Fibroblast of lung (primary cell): ENCODE measurements at regions not wholly inside any gene's neighbourhood (a gene's known extent, or its start where the extent isn't known, plus 50 kb on each side); places are given as distances from the start of the nearest gene placed in this dataset.

Experiments used
- DNase-seq, 2 donors: peaks; one replicate each; pipeline versions ENCODE4 v3.0.0 to v3.0.0-alpha.2; 2010; ENCODE audit warnings: low read depth in 2 of 2
- H2AFZ ChIP-seq: 2 replicates; pipeline ENCODE4 v1.5.1; 2012; ENCODE audit warnings: low read length, control low read depth, inconsistent platforms
- H3K27ac ChIP-seq: 2 replicates; pipeline ENCODE4 v1.5.1; 2011; ENCODE audit warnings: low read length, control low read depth; ENCODE audit not compliant: insufficient read depth
- H3K27me3 ChIP-seq: 2 replicates; pipeline ENCODE4 v1.5.1; 2011; ENCODE audit warnings: mild to moderate bottlenecking, low read length; ENCODE audit not compliant: control insufficient read depth, insufficient read depth
- H3K36me3 ChIP-seq: 2 replicates; pipeline ENCODE4 v1.5.1; 2011; ENCODE audit warnings: low read length; ENCODE audit not compliant: control insufficient read depth, insufficient read depth
- H3K4me1 ChIP-seq: 2 replicates; pipeline ENCODE4 v1.5.1; 2011; ENCODE audit warnings: low read length; ENCODE audit not compliant: control insufficient read depth, insufficient read depth; ENCODE audit errors: extremely low read depth
- H3K4me2 ChIP-seq: 2 replicates; pipeline ENCODE4 v1.5.1; 2011; ENCODE audit warnings: low read length, control low read depth; ENCODE audit not compliant: insufficient read depth; ENCODE audit errors: extremely low read depth
- H3K4me3 ChIP-seq, 4 experiments: fragments of 200-600 bp in 1 of 4; sonication (generic) in 1 of 4; replicated peaks in 1 of 4; 2 replicates each; pipeline ENCODE4 v1.5.1; 2011 to 2016; ENCODE audit warnings: low read length in 4 of 4, low read depth in 3 of 4, mild to moderate bottlenecking in 3 of 4, control low read depth in 2 of 4, inconsistent platforms in 1 of 4, mixed read lengths in 1 of 4; ENCODE audit not compliant: insufficient read depth in 1 of 4; ENCODE audit errors: control extremely low read depth in 1 of 4
- H3K79me2 ChIP-seq: 2 replicates; pipeline ENCODE4 v1.5.1; 2012; ENCODE audit warnings: mild to moderate bottlenecking, low read length, inconsistent platforms; ENCODE audit not compliant: control insufficient read depth, insufficient read depth
- H3K9ac ChIP-seq: 2 replicates; pipeline ENCODE4 v1.5.1; 2011; ENCODE audit warnings: mild to moderate bottlenecking, low read length, control low read depth; ENCODE audit not compliant: insufficient read depth
- H3K9me3 ChIP-seq: 2 replicates; pipeline ENCODE4 v1.5.1; 2012; ENCODE audit warnings: low read depth, low read length; ENCODE audit not compliant: control insufficient read depth, insufficient read depth
- H4K20me1 ChIP-seq: 2 replicates; pipeline ENCODE4 v1.5.1; 2011; ENCODE audit warnings: low read length; ENCODE audit not compliant: control insufficient read depth, insufficient read depth; ENCODE audit errors: extremely low read depth
- EZH2 ChIP-seq: IDR thresholded peaks from 2 replicates; pipeline ENCODE4 v1.5.1; 2012; ENCODE audit warnings: low read length, control low read depth, mild to moderate bottlenecking; ENCODE audit errors: missing control alignments
- TF ChIP-seq, protein P1 (sequence below), 2 donors: IDR thresholded peaks in 1 of 2; conservative IDR thresholded peaks in 1 of 2; 1 replicate in 1 of 2; 2 replicates in 1 of 2; pipeline ENCODE4 v1.5.1; 2011 to 2012; ENCODE audit warnings: low read length in 2 of 2, control low read depth in 1 of 2, inconsistent platforms in 1 of 2, low read depth in 1 of 2, mild to moderate bottlenecking in 1 of 2

DNA sequence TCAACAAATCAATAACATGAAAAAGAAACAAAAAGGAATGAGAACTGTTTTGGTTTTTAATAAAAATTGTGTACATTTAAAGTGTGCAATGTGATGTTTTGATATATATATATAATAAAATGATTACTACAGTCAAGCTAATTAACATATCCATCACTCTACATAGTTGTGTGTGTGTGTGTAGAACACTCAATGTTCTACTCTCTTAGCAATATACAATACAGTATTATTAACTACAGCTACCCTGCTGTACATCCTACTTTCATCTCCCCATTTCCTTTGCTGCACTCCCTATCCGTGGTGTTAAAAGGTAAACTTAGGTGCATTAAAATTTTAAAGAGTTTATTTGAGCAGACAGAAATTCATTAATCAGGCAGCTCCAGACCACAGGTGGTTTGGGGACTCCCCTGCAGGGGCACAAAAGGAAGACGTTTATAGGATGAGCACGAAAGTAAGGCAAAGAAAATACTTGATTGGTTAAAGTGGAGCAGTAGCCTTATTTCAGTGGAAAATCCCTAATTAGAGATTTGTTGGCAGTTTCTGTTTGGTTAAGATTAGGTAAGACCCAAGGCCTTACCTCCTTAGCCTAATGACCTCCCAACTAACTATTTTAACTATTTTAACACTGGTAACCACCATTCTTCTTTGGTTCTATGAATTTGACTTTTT is 61.8 kb upstream of the SNRK start:
- DNase-seq, result no peak
- Histone ChIP-seq H3K27ac (no peak overlapping the region), H3K4me2 (no peak overlapping the region), H3K9ac (no peak overlapping the region), H2AFZ (no peak overlapping the region), H3K27me3 (no peaks in the 10 kb centered on the region), H3K4me3 (no peak overlapping the region), H3K79me2 (no peaks in the 10 kb centered on the region), H3K9me3 (no peaks in the 10 kb centered on the region), H3K36me3 (no peaks in the 10 kb centered on the region), H3K4me1 (no peaks in the 10 kb centered on the region), H4K20me1 (no peaks in the 10 kb centered on the region)
- TF ChIP-seq, protein P1, sequence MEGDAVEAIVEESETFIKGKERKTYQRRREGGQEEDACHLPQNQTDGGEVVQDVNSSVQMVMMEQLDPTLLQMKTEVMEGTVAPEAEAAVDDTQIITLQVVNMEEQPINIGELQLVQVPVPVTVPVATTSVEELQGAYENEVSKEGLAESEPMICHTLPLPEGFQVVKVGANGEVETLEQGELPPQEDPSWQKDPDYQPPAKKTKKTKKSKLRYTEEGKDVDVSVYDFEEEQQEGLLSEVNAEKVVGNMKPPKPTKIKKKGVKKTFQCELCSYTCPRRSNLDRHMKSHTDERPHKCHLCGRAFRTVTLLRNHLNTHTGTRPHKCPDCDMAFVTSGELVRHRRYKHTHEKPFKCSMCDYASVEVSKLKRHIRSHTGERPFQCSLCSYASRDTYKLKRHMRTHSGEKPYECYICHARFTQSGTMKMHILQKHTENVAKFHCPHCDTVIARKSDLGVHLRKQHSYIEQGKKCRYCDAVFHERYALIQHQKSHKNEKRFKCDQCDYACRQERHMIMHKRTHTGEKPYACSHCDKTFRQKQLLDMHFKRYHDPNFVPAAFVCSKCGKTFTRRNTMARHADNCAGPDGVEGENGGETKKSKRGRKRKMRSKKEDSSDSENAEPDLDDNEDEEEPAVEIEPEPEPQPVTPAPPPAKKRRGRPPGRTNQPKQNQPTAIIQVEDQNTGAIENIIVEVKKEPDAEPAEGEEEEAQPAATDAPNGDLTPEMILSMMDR (conservative IDR thresholded peaks at IDR 0.05 in 1 of 2, IDR thresholded peaks at IDR 0.05 in 1 of 2; ENCODE audit: low read depth in 1 of 2, low read length in 2 of 2), result no peak

DNA sequence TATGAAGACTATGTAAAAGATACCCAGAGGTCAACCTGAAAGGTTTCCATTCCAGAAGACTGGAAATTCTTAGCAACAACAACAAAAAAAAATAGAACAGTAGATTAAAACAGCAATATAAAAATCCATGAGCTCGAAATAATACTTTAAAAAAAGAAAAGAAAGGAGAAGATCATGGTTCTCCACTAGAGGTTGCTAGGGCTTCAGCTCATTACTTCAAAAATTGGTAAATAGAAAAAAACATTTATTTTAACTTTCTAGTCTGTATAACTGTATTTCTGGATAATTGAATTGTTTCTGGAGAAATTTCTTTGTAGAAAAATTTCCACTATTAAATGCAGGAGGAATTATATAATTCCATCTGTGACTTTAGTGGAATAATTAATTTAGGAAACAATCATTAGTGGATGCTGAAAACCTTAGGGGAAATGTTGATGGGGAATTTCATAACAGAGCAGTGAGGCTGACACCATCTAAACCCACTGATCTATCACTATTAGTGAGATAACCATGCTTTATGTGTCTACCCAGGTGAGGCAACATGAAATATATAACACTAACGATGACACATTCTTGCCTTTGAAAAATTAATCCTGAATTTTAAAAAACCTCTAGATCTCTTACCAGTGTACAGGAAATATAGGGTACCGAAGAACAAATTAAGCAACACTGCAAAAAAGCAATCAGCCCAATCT is 62.5 kb upstream of the SNRK start:
- DNase-seq, result peak in 1 of 2 donors; percentile 53
- no peak overlapping the region for H3K4me2 ChIP-seq
- H3K36me3 ChIP-seq, result no peaks in the 10 kb centered on the region
- no peak for TF ChIP-seq EZH2
- TF ChIP-seq, protein P1 (conservative IDR thresholded peaks at IDR 0.05 in 1 of 2, IDR thresholded peaks at IDR 0.05 in 1 of 2; ENCODE audit: low read depth in 1 of 2, low read length in 2 of 2), result peak; percentile 39 to 57
- H3K27me3 ChIP-seq, result no peaks in the 10 kb centered on the region
- H3K27ac ChIP-seq, result no peak overlapping the region
- no peak overlapping the region for H3K4me3 ChIP-seq
- no peaks in the 10 kb centered on the region for H3K4me1 ChIP-seq
- no peaks in the 10 kb centered on the region for H3K79me2 ChIP-seq
- H2AFZ ChIP-seq, result no peak overlapping the region
- H3K9ac ChIP-seq, result no peak overlapping the region
- H3K9me3 ChIP-seq, result no peaks in the 10 kb centered on the region
- H4K20me1 ChIP-seq, result no peaks in the 10 kb centered on the region

DNA sequence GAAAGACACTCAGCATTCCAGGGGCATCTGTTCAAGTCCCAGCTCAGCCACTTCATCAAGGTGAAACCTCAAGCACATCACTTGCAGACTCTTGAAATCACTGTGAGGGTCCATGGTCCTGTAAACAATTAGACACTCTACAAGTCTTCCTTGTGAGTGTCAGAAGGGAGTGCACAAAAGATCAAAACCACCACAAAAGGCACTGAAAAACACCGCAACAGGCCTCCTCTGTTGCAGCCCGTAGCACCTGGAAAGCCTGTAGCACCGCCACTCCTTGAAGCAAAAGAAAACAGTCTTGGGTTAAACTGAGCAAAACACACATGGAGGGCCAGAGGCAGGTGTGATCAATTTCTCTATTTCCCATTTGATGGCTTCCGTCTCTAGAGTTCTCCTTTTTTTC is 63.8 kb upstream of the SNRK start:
- no peaks in the 10 kb centered on the region for H3K4me1 ChIP-seq
- H4K20me1 ChIP-seq, result no peaks in the 10 kb centered on the region
- H3K9me3 ChIP-seq, result no peaks in the 10 kb centered on the region
- H3K4me2 ChIP-seq, result no peak overlapping the region
- H3K27ac ChIP-seq, result no peak overlapping the region
- TF ChIP-seq, protein P1 (conservative IDR thresholded peaks at IDR 0.05 in 1 of 2, IDR thresholded peaks at IDR 0.05 in 1 of 2; ENCODE audit: low read depth in 1 of 2, low read length in 2 of 2), result no peak
- TF ChIP-seq EZH2, result no peak
- H3K27me3 ChIP-seq, result no peaks in the 10 kb centered on the region
- H2AFZ ChIP-seq, result no peak overlapping the region
- H3K4me3 ChIP-seq, result no peak overlapping the region
- DNase-seq, result no peak
- no peak overlapping the region for H3K9ac ChIP-seq
- H3K36me3 ChIP-seq, result no peaks in the 10 kb centered on the region
- H3K79me2 ChIP-seq, result no peaks in the 10 kb centered on the region
